ENCODE measurements at regions not wholly inside any gene's neighbourhood (a gene's known extent, or its start where the extent isn't known, plus 50 kb on each side); places are given as distances from the start of the nearest gene placed in this dataset.

- Histone ChIP-seq H3K79me2 (ENCODE audit: insufficient read depth, low read length) (no peaks in the 10 kb centered on the region), H3K4ac (ENCODE audit: low read depth, low read length) (no peak overlapping the region), H3K27me3 (ENCODE audit: insufficient read depth, low read length) (no peaks in the 10 kb centered on the region), H3K14ac (ENCODE audit: insufficient read depth, low read length) (no peak overlapping the region), H2AK5ac (ENCODE audit: insufficient read length, low read length) (no peak overlapping the region), H3K9ac (ENCODE audit: extremely low read depth, insufficient read length, low read length) (no peak overlapping the region), H3K23me2 (ENCODE audit: insufficient read length, low read depth, low read length, poor library complexity, severe bottlenecking) (no peaks in the 10 kb centered on the region), H2BK20ac (ENCODE audit: low read depth, low read length, poor library complexity, severe bottlenecking) (no peak overlapping the region), H4K5ac (ENCODE audit: insufficient read length, low read depth, low read length) (no peak overlapping the region), H4K91ac (ENCODE audit: insufficient read length, low read depth, low read length) (no peak overlapping the region), H3K27ac (ENCODE audit: insufficient read length, low read depth, low read length) (no peak overlapping the region), H4K8ac (replicated peaks; ENCODE audit: insufficient read length, low read depth, low read length) (no peak overlapping the region), H2BK120ac (ENCODE audit: low read depth, low read length, poor library complexity, severe bottlenecking) (no peak overlapping the region), H2BK12ac (ENCODE audit: insufficient read length, low read depth, low read length) (no peak overlapping the region), H3K56ac (ENCODE audit: insufficient read length, low read depth, low read length) (no peak overlapping the region), H2AFZ (ENCODE audit: low read length) (no peak overlapping the region), H3T11ph (ENCODE audit: low read length) (no peak overlapping the region), H3K23ac (ENCODE audit: insufficient read length, low read depth, low read length) (no peak overlapping the region), H2BK15ac (ENCODE audit: low read depth, low read length) (no peak overlapping the region), H3K4me2 (ENCODE audit: insufficient read depth, insufficient read length, low read length) (no peak overlapping the region), H3K9me3 (ENCODE audit: control insufficient read depth, low read depth, low read length) (no peaks in the 10 kb centered on the region), H4K20me1 (ENCODE audit: control insufficient read depth, insufficient read depth, insufficient read length) (no peaks in the 10 kb centered on the region), H3K79me1 (ENCODE audit: insufficient read depth, low read depth, low read length, poor library complexity, severe bottlenecking) (no peaks in the 10 kb centered on the region), H3K4me1 (ENCODE audit: insufficient read depth, low read length) (no peaks in the 10 kb centered on the region), H3K18ac (ENCODE audit: insufficient read length, low read depth, low read length) (no peak overlapping the region), H2BK5ac (ENCODE audit: insufficient read length, low read length) (no peak overlapping the region)
- Mint-ChIP-seq H3K36me3 (ENCODE audit: insufficient read depth in 1 of 3, low read depth in 3 of 3) (no peaks in the 10 kb centered on the region), H3K4me1 (peaks cover 0 to 4% of the 10 kb centered on the region in 2 experiments; a peak in 2 of 4 replicates), H3K4me3 (no peak overlapping the region), H3K9me3 (no peaks in the 10 kb centered on the region; a peak in 2 of 5 replicates), H3K27me3 (ENCODE audit: low read depth) (no peaks in the 10 kb centered on the region), H3K27ac (no peak overlapping the region)
- TF ChIP-seq CTCF (conservative IDR thresholded peaks at IDR 0.05), result no peak
- no CpG with 5 or more reads among the region's 3 CpGs for WGBS (ENCODE audit: extremely low coverage, insufficient read length, low lambda C conversion rate)
- no peak for DNase-seq
These were observed 114.3 kb downstream of the GJA1 start for GRCh38 chr6:121549736-121550135.

Data from H9 (cell line).